Mesendoderm (in vitro differentiated cells): ENCODE measurements at regions not wholly inside any gene's neighbourhood (a gene's known extent, or its start where the extent isn't known, plus 50 kb on each side); places are given as distances from the start of the nearest gene placed in this dataset.

Source experiments
- DNase-seq: peaks from one replicate; pipeline ENCODE4 v3.0.0; 2013
- H2AK5ac ChIP-seq: 2 replicates; pipeline ENCODE4 v1.6.1; 2013; ENCODE audit warnings: low read length, inconsistent platforms
- H2BK120ac ChIP-seq: 2 replicates; pipeline ENCODE4 v1.6.1; 2013; ENCODE audit warnings: low read depth, mild to moderate bottlenecking, low read length, moderate library complexity, mixed read lengths
- H2BK15ac ChIP-seq: replicated peaks from 2 replicates; pipeline ENCODE4 v1.6.1; 2013; ENCODE audit warnings: low read depth, mild to moderate bottlenecking, moderate library complexity
- H2BK5ac ChIP-seq: 2 replicates; pipeline ENCODE4 v1.6.1; 2013; ENCODE audit warnings: low read length, inconsistent platforms
- H3K18ac ChIP-seq: 2 replicates; pipeline ENCODE4 v1.6.1; 2013; ENCODE audit warnings: mild to moderate bottlenecking, low read length, mixed read lengths
- H3K23ac ChIP-seq: one replicate; pipeline ENCODE4 v1.6.1; 2013; ENCODE audit warnings: low read length
- H3K27ac ChIP-seq: 2 replicates; pipeline ENCODE4 v1.5.1; 2013; ENCODE audit warnings: low read depth, mild to moderate bottlenecking, inconsistent platforms, low read length, moderate library complexity
- H3K27me3 ChIP-seq: 2 replicates; pipeline ENCODE4 v1.6.1; 2013; ENCODE audit warnings: low read length, control low read depth, mild to moderate bottlenecking, inconsistent platforms; ENCODE audit not compliant: insufficient read depth, poor library complexity
- H3K36me3 ChIP-seq: 2 replicates; pipeline ENCODE4 v1.6.1; 2013; ENCODE audit warnings: low read length, inconsistent platforms; ENCODE audit not compliant: control insufficient read depth, insufficient read depth
- H3K4ac ChIP-seq: one replicate; pipeline ENCODE4 v1.6.1; 2013; ENCODE audit warnings: low read depth, mild to moderate bottlenecking, low read length, moderate library complexity
- H3K4me1 ChIP-seq: 2 replicates; pipeline ENCODE4 v1.6.1; 2013; ENCODE audit warnings: low read depth, low read length, inconsistent platforms; ENCODE audit not compliant: control insufficient read depth
- H3K4me2 ChIP-seq: 2 replicates; pipeline ENCODE4 v1.6.1; 2013; ENCODE audit warnings: low read length
- H3K4me3 ChIP-seq: 2 replicates; pipeline ENCODE4 v1.5.1; 2013; ENCODE audit warnings: mild to moderate bottlenecking, low read length
- H3K56ac ChIP-seq: one replicate; pipeline ENCODE4 v1.6.1; 2013; ENCODE audit warnings: low read length
- H3K79me1 ChIP-seq: 2 replicates; pipeline ENCODE4 v1.6.1; 2013; ENCODE audit warnings: low read length, inconsistent platforms
- H3K79me2 ChIP-seq: 2 replicates; pipeline ENCODE4 v1.6.1; 2013; ENCODE audit warnings: mild to moderate bottlenecking, low read length; ENCODE audit not compliant: control insufficient read depth, insufficient read depth
- H3K9ac ChIP-seq: 2 replicates; pipeline ENCODE4 v1.6.1; 2013; ENCODE audit warnings: low read length, inconsistent platforms
- H4K5ac ChIP-seq: one replicate; pipeline ENCODE4 v1.6.1; 2013; ENCODE audit warnings: low read length
- H4K8ac ChIP-seq: one replicate; pipeline ENCODE4 v1.6.1; 2013; ENCODE audit warnings: low read depth, mild to moderate bottlenecking, control low read depth, low read length, moderate library complexity
- WGBS: extraction: QIAGEN DNeasy Blood & Tissue Kit; methylation state at CpG from one replicate; pipeline ENCODE4 v1.1.7; 2013; ENCODE audit warnings: low lambda C conversion rate, missing lambda C conversion rate; ENCODE audit not compliant: insufficient coverage; ENCODE audit errors: extremely low coverage; 5-methylcytosine and 5-hydroxymethylcytosine counted together

GRCh38 chr20:62585461-62585970 lies 56.8 kb upstream of the SLCO4A1 start:
- no peak overlapping the region for H3K4me3 ChIP-seq
- H2AK5ac ChIP-seq: no peak overlapping the region

GRCh38 chr20:62586799-62587198 lies 55.5 kb upstream of the SLCO4A1 start:
- H3K9ac ChIP-seq: no peak overlapping the region
- no peaks in the 10 kb centered on the region for H3K79me2 ChIP-seq
- no peaks in the 10 kb centered on the region for H3K36me3 ChIP-seq
- no peak overlapping the region for H2AK5ac ChIP-seq
- no CpG with 5 or more reads among the region's 8 CpGs for WGBS
- no peaks in the 10 kb centered on the region for H3K79me1 ChIP-seq
- no peak overlapping the region for H4K8ac ChIP-seq
- H2BK120ac ChIP-seq: no peak overlapping the region
- no peak overlapping the region for H3K18ac ChIP-seq
- H2BK15ac ChIP-seq: no peak overlapping the region
- H3K4me2 ChIP-seq: no peak overlapping the region
- H3K4ac ChIP-seq: no peak overlapping the region
- no peak overlapping the region for H3K56ac ChIP-seq
- DNase-seq: no peak
- no peak overlapping the region for H2BK5ac ChIP-seq
- no peaks in the 10 kb centered on the region for H3K27me3 ChIP-seq
- no peak overlapping the region for H3K4me3 ChIP-seq
- no peaks in the 10 kb centered on the region for H3K4me1 ChIP-seq
- H3K23ac ChIP-seq: no peak overlapping the region
- no peak overlapping the region for H4K5ac ChIP-seq
- H3K27ac ChIP-seq: no peak overlapping the region

More at GRCh38 chr20:62585461-62585970, 56.8 kb upstream of the SLCO4A1 start:
- Histone ChIP-seq H2BK15ac (no peak overlapping the region), H2BK120ac (no peak overlapping the region), H4K5ac (no peak overlapping the region), H3K56ac (no peak overlapping the region), H3K4ac (no peak overlapping the region), H3K4me2 (no peak overlapping the region), H3K18ac (no peak overlapping the region), H3K27me3 (no peaks in the 10 kb centered on the region), H2BK5ac (no peak overlapping the region), H3K36me3 (no peaks in the 10 kb centered on the region), H3K27ac (no peak overlapping the region), H3K79me1 (no peaks in the 10 kb centered on the region), H3K4me1 (no peaks in the 10 kb centered on the region), H3K79me2 (no peaks in the 10 kb centered on the region), H3K23ac (no peak overlapping the region), H4K8ac (no peak overlapping the region), H3K9ac (no peak overlapping the region)
- no peak for DNase-seq
- no CpG with 5 or more reads among the region's 22 CpGs for WGBS

GRCh38 chr20:62587757-62588402 lies 54.4 kb upstream of the SLCO4A1 start:
- Histone ChIP-seq H3K9ac (no peak overlapping the region), H3K36me3 (no peaks in the 10 kb centered on the region), H3K56ac (no peak overlapping the region), H4K5ac (no peak overlapping the region), H2BK15ac (no peak overlapping the region), H2BK5ac (no peak overlapping the region), H3K18ac (no peak overlapping the region), H3K23ac (no peak overlapping the region), H3K4ac (no peak overlapping the region), H3K4me3 (no peak overlapping the region), H3K79me2 (no peaks in the 10 kb centered on the region), H4K8ac (no peak overlapping the region), H2AK5ac (no peak overlapping the region), H2BK120ac (no peak overlapping the region), H3K4me1 (no peaks in the 10 kb centered on the region), H3K79me1 (no peaks in the 10 kb centered on the region), H3K27me3 (no peaks in the 10 kb centered on the region), H3K27ac (no peak overlapping the region), H3K4me2 (no peak overlapping the region)
- no CpG with 5 or more reads among the region's 20 CpGs for WGBS
- peak; percentile 31 for DNase-seq

- no peaks in the 10 kb centered on the region for H3K36me3 ChIP-seq
- H3K9ac ChIP-seq: no peak overlapping the region
- no peak overlapping the region for H3K23ac ChIP-seq
- no peaks in the 10 kb centered on the region for H3K27me3 ChIP-seq
- H3K4me3 ChIP-seq: no peak overlapping the region
- no peak overlapping the region for H2BK15ac ChIP-seq
- no peak overlapping the region for H3K27ac ChIP-seq
- no peak overlapping the region for H3K4me2 ChIP-seq
- no peaks in the 10 kb centered on the region for H3K4me1 ChIP-seq
- H2BK5ac ChIP-seq: no peak overlapping the region
- no peak overlapping the region for H4K5ac ChIP-seq
- H3K79me2 ChIP-seq: no peaks in the 10 kb centered on the region
- no peak overlapping the region for H4K8ac ChIP-seq
- no peak overlapping the region for H2AK5ac ChIP-seq
- H3K56ac ChIP-seq: no peak overlapping the region
- no peak overlapping the region for H3K4ac ChIP-seq
- no peak for DNase-seq
- no peak overlapping the region for H2BK120ac ChIP-seq
- H3K79me1 ChIP-seq: no peaks in the 10 kb centered on the region
- H3K18ac ChIP-seq: no peak overlapping the region
- no CpG with 5 or more reads among the region's 13 CpGs for WGBS
These were observed 53.7 kb upstream of the SLCO4A1 start for GRCh38 chr20:62588458-62589149.

- Histone ChIP-seq H3K79me1 (no peaks in the 10 kb centered on the region), H3K4me2 (no peak overlapping the region), H4K8ac (no peak overlapping the region), H3K79me2 (no peaks in the 10 kb centered on the region), H3K4me3 (no peak overlapping the region), H3K9ac (no peak overlapping the region), H2BK120ac (no peak overlapping the region), H3K27ac (no peak overlapping the region), H3K18ac (no peak overlapping the region), H3K4me1 (no peaks in the 10 kb centered on the region), H3K4ac (no peak overlapping the region), H3K36me3 (no peaks in the 10 kb centered on the region), H4K5ac (no peak overlapping the region), H3K27me3 (no peaks in the 10 kb centered on the region), H2BK15ac (no peak overlapping the region), H3K23ac (no peak overlapping the region), H3K56ac (no peak overlapping the region), H2AK5ac (no peak overlapping the region), H2BK5ac (no peak overlapping the region)
- no CpG with 5 or more reads among the region's 9 CpGs for WGBS
- no peak for DNase-seq
These were observed 53.2 kb upstream of the SLCO4A1 start for GRCh38 chr20:62589150-62589498.
